ENCODE measurements at regions not wholly inside any gene's neighbourhood (a gene's known extent, or its start where the extent isn't known, plus 50 kb on each side); places are given as distances from the start of the nearest gene placed in this dataset.

DNA sequence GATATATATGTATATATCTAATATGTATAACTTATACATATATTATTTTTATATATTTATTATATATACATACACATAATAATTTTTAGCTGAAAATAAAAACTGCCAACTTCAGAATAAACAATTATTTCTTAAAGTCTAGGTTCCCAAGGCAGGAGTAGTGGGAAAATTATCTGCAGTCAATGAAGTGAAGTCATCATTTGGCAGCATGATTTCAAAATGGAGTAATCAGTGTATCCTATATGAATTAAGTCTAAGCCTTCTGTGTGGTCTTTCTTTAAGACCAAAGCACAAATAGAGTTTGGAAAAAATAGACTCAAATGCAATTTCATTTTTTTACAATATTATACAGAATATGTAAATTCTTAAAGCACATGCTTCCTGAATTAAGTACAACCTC is 251.0 kb downstream of the SAMD5 start:
- TF ChIP-seq, protein P1, sequence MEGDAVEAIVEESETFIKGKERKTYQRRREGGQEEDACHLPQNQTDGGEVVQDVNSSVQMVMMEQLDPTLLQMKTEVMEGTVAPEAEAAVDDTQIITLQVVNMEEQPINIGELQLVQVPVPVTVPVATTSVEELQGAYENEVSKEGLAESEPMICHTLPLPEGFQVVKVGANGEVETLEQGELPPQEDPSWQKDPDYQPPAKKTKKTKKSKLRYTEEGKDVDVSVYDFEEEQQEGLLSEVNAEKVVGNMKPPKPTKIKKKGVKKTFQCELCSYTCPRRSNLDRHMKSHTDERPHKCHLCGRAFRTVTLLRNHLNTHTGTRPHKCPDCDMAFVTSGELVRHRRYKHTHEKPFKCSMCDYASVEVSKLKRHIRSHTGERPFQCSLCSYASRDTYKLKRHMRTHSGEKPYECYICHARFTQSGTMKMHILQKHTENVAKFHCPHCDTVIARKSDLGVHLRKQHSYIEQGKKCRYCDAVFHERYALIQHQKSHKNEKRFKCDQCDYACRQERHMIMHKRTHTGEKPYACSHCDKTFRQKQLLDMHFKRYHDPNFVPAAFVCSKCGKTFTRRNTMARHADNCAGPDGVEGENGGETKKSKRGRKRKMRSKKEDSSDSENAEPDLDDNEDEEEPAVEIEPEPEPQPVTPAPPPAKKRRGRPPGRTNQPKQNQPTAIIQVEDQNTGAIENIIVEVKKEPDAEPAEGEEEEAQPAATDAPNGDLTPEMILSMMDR (IDR thresholded peaks at IDR 0.05): no peak
- TF ChIP-seq POLR2A (IDR thresholded peaks at IDR 0.05): no peak

Data from esophagus squamous epithelium (tissue), 4 donors.